Astrocyte (in vitro differentiated cells and primary cell): ENCODE measurements at regions not wholly inside any gene's neighbourhood (a gene's known extent, or its start where the extent isn't known, plus 50 kb on each side); places are given as distances from the start of the nearest gene placed in this dataset.

ENCODE experiments used
- DNase-seq: peaks from one replicate; pipeline ENCODE4 v3.0.0-alpha.2; 2010; ENCODE audit warnings: low read depth
- FAIRE-seq: peaks from 2 replicates; lab custom pipeline; 2011; peaks lifted over from hg19 to GRCh38; lab: Jason Lieb, UNC
- H2AFZ ChIP-seq: 2 replicates; pipeline ENCODE4 v1.6.0; 2012; ENCODE audit warnings: low read depth, low read length, inconsistent platforms
- H3K27ac ChIP-seq: 2 replicates; pipeline ENCODE4 v1.5.1; 2011; ENCODE audit warnings: low read depth, low read length, inconsistent platforms
- H3K27me3 ChIP-seq: 2 replicates; pipeline ENCODE4 v1.6.0; 2011; ENCODE audit warnings: low read length, inconsistent platforms; ENCODE audit not compliant: insufficient read depth
- H3K36me3 ChIP-seq: 2 replicates; pipeline ENCODE4 v1.5.1; 2011; ENCODE audit warnings: low read length, inconsistent platforms; ENCODE audit not compliant: insufficient read depth
- H3K4me1 ChIP-seq: 2 replicates; pipeline ENCODE4 v1.5.1; 2011; ENCODE audit warnings: low read length, inconsistent platforms; ENCODE audit not compliant: insufficient read depth
- H3K4me2 ChIP-seq: 2 replicates; pipeline ENCODE4 v1.6.0; 2012; ENCODE audit warnings: low read length, inconsistent platforms
- H3K4me3 ChIP-seq: 2 replicates; pipeline ENCODE4 v1.5.1; 2011; ENCODE audit warnings: low read depth, mild to moderate bottlenecking, low read length, inconsistent platforms; ENCODE audit not compliant: insufficient read depth
- H3K79me2 ChIP-seq: 2 replicates; pipeline ENCODE4 v1.6.0; 2012; ENCODE audit warnings: mild to moderate bottlenecking, low read length, inconsistent platforms; ENCODE audit not compliant: insufficient read depth
- H3K9ac ChIP-seq: 2 replicates; pipeline ENCODE4 v1.6.0; 2012; ENCODE audit warnings: mild to moderate bottlenecking, low read length, inconsistent platforms
- H3K9me3 ChIP-seq: 2 replicates; pipeline ENCODE4 v1.5.1; 2012; ENCODE audit warnings: low read depth, mild to moderate bottlenecking, low read length, inconsistent platforms; ENCODE audit not compliant: insufficient read depth
- H4K20me1 ChIP-seq: 2 replicates; pipeline ENCODE4 v1.6.0; 2012; ENCODE audit warnings: low read length, inconsistent platforms; ENCODE audit not compliant: insufficient read depth
- H3K27ac Mint-ChIP-seq: one replicate; pipeline ENCODE4 v1.8.0; 2021; ENCODE audit warnings: mild to moderate bottlenecking, mixed read lengths; ENCODE audit not compliant: unreplicated experiment
- H3K27me3 Mint-ChIP-seq: one replicate; pipeline ENCODE4 v1.8.0; 2021; ENCODE audit warnings: low read depth, mixed read lengths; ENCODE audit not compliant: unreplicated experiment
- H3K36me3 Mint-ChIP-seq: one replicate; pipeline ENCODE4 v1.8.0; 2021; ENCODE audit warnings: low read depth, mixed read lengths; ENCODE audit not compliant: unreplicated experiment
- H3K4me1 Mint-ChIP-seq: one replicate; pipeline ENCODE4 v1.8.0; 2021; ENCODE audit warnings: low read depth, mixed read lengths; ENCODE audit not compliant: unreplicated experiment
- H3K4me3 Mint-ChIP-seq: one replicate; pipeline ENCODE4 v1.8.0; 2021; ENCODE audit warnings: mild to moderate bottlenecking, moderate library complexity, mixed read lengths; ENCODE audit not compliant: unreplicated experiment
- H3K9me3 Mint-ChIP-seq: one replicate; pipeline ENCODE4 v1.8.0; 2021; ENCODE audit warnings: mild to moderate bottlenecking, mixed read lengths; ENCODE audit not compliant: unreplicated experiment
- EZH2 ChIP-seq: IDR thresholded peaks from 2 replicates; pipeline ENCODE4 v1.6.1; 2012; ENCODE audit warnings: mild to moderate bottlenecking, low read length, inconsistent platforms; ENCODE audit not compliant: insufficient read depth
- TF ChIP-seq, protein P1 (sequence below): IDR thresholded peaks from 2 replicates; pipeline ENCODE4 v1.5.1; 2011; ENCODE audit warnings: low read depth, mild to moderate bottlenecking, inconsistent platforms, low read length, moderate library complexity; ENCODE audit not compliant: insufficient read depth

DNA sequence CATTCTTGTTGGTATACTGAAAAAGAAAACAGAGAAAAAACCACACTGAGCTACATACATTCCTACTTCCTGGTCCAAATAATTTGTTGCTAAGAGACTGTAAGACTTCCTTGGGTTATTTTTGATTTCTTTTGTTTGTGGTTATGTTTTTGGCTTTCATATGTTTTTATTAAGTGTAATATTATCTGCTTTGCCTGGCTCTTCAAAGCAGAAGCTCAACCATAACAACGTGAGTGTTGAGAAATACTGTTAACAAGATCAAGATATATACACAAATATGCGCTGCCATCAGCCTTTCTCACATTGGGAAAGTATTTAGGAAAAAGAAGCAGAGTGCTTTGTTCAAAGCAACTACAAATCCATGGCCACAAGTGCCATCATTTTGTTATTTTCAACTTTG is 556.2 kb upstream of the CBLB start:
- peaks cover 43% of the 10 kb centered on the region for H3K4me1 Mint-ChIP-seq

DNA sequence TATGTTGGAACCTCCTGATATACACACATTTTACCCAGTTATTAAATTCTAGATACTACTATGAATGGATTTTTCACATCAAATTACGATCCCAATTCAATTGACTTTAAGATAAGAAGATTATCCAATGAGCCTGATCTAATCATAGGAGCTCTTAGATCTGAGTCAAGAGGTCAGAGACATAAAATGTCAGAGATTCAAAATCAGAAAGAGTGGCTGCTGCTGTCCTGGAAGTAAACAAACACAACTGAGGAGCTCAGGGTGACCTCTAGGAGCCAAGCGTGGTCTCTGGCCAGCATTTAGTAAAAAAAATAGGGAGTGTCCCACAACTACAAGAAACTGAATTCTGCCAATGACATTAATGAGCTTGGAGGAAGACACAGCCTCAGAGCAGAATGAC is 557.1 kb upstream of the CBLB start:
- Histone ChIP-seq H4K20me1 (no peaks in the 10 kb centered on the region), H3K4me1 (peaks cover 26% of the 10 kb centered on the region), H3K27ac (no peak overlapping the region), H3K4me3 (no peak overlapping the region), H3K36me3 (no peaks in the 10 kb centered on the region), H3K9ac (no peak overlapping the region), H3K27me3 (no peaks in the 10 kb centered on the region), H2AFZ (no peak overlapping the region), H3K79me2 (no peaks in the 10 kb centered on the region), H3K4me2 (no peak overlapping the region), H3K9me3 (no peaks in the 10 kb centered on the region)
- TF ChIP-seq EZH2: no peak
- TF ChIP-seq, protein P1, sequence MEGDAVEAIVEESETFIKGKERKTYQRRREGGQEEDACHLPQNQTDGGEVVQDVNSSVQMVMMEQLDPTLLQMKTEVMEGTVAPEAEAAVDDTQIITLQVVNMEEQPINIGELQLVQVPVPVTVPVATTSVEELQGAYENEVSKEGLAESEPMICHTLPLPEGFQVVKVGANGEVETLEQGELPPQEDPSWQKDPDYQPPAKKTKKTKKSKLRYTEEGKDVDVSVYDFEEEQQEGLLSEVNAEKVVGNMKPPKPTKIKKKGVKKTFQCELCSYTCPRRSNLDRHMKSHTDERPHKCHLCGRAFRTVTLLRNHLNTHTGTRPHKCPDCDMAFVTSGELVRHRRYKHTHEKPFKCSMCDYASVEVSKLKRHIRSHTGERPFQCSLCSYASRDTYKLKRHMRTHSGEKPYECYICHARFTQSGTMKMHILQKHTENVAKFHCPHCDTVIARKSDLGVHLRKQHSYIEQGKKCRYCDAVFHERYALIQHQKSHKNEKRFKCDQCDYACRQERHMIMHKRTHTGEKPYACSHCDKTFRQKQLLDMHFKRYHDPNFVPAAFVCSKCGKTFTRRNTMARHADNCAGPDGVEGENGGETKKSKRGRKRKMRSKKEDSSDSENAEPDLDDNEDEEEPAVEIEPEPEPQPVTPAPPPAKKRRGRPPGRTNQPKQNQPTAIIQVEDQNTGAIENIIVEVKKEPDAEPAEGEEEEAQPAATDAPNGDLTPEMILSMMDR: no peak
- Mint-ChIP-seq H3K27me3 (no peaks in the 10 kb centered on the region), H3K4me3 (no peak overlapping the region), H3K4me1 (peaks cover 45% of the 10 kb centered on the region), H3K36me3 (no peaks in the 10 kb centered on the region), H3K27ac (no peak overlapping the region), H3K9me3 (peaks cover 2% of the 10 kb centered on the region)
- DNase-seq: no peak
- FAIRE-seq: no peak

More for the DNA sequence above, 556.2 kb upstream of the CBLB start:
- no peaks in the 10 kb centered on the region for H3K27me3 Mint-ChIP-seq
- no peak overlapping the region for H3K27ac Mint-ChIP-seq
- Histone ChIP-seq H3K36me3 (no peaks in the 10 kb centered on the region), H3K9me3 (no peaks in the 10 kb centered on the region), H2AFZ (no peak overlapping the region), H3K27me3 (no peaks in the 10 kb centered on the region), H3K9ac (no peak overlapping the region), H3K4me2 (no peak overlapping the region), H3K27ac (no peak overlapping the region), H3K4me1 (peaks cover 26% of the 10 kb centered on the region), H4K20me1 (no peaks in the 10 kb centered on the region), H3K4me3 (no peak overlapping the region), H3K79me2 (no peaks in the 10 kb centered on the region)
- H3K9me3 Mint-ChIP-seq: peaks cover 2% of the 10 kb centered on the region
- FAIRE-seq (peak; percentile 68), DNase-seq (peak; percentile 72)
- TF ChIP-seq EZH2: no peak
- TF ChIP-seq, protein P1: no peak
- no peaks in the 10 kb centered on the region for H3K36me3 Mint-ChIP-seq
- no peak overlapping the region for H3K4me3 Mint-ChIP-seq

DNA sequence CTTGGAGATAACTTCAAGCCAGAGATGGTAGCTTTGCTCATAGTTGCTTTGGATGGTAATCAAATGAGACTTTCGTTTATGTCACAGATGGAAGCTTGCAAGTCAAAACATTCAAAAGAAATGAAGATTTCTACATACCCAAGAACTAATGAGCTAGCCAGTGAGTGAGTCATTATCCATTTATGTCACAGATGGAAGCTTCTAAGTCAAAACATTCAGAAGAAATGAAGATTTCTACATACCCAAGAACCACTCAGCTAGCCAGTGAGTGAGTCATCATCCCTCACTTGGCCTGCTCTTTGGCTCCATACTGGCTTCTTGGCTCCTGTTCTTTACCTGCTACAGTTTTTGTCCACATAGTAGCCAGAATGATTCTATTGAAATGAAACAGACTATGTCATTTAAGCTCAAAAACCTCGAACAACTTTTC is 559.8 kb upstream of the CBLB start:
- no peaks in the 10 kb centered on the region for H3K9me3 ChIP-seq
- H3K9ac ChIP-seq: no peak overlapping the region
- H3K4me1 ChIP-seq: peaks cover 26% of the 10 kb centered on the region
- H3K79me2 ChIP-seq: no peaks in the 10 kb centered on the region
- H3K27me3 Mint-ChIP-seq: no peaks in the 10 kb centered on the region
- H3K4me3 ChIP-seq: no peak overlapping the region
- no peak overlapping the region for H3K4me3 Mint-ChIP-seq
- no peaks in the 10 kb centered on the region for H3K27me3 ChIP-seq
- TF ChIP-seq, protein P1: no peak
- TF ChIP-seq EZH2: no peak
- H3K27ac ChIP-seq: peak overlapping the region; percentile 55
- no peaks in the 10 kb centered on the region for H4K20me1 ChIP-seq
- peaks cover 2% of the 10 kb centered on the region for H3K9me3 Mint-ChIP-seq
- peak; percentile 100 for FAIRE-seq
- no peaks in the 10 kb centered on the region for H3K36me3 ChIP-seq
- no peak overlapping the region for H2AFZ ChIP-seq
- H3K27ac Mint-ChIP-seq: peak overlapping the region; percentile 96
- peak overlapping the region; percentile 48 for H3K4me2 ChIP-seq
- H3K36me3 Mint-ChIP-seq: no peaks in the 10 kb centered on the region
- peak; percentile 100 for DNase-seq
- peaks cover 44% of the 10 kb centered on the region for H3K4me1 Mint-ChIP-seq
